Neuronal stem cell (in vitro differentiated cells): ENCODE measurements at regions not wholly inside any gene's neighbourhood (a gene's known extent, or its start where the extent isn't known, plus 50 kb on each side); places are given as distances from the start of the nearest gene placed in this dataset.

Source experiments
- DNase-seq: peaks from one replicate; pipeline ENCODE4 v3.0.0-alpha.2; 2013; ENCODE audit warnings: low spot score
- H2AFZ ChIP-seq: one replicate; pipeline ENCODE4 v1.6.1; 2013; ENCODE audit warnings: mild to moderate bottlenecking, low read length, inconsistent platforms
- H2AK5ac ChIP-seq: 2 replicates; pipeline ENCODE4 v1.6.1; 2013; ENCODE audit warnings: low read depth, mild to moderate bottlenecking, inconsistent platforms, low read length, moderate library complexity, mixed read lengths
- H2BK120ac ChIP-seq: 2 replicates; pipeline ENCODE4 v1.6.1; 2013; ENCODE audit warnings: low read depth, mild to moderate bottlenecking, inconsistent platforms, low read length, moderate library complexity, mixed read lengths
- H2BK12ac ChIP-seq: one replicate; pipeline ENCODE4 v1.6.1; 2013; ENCODE audit warnings: low read length, inconsistent platforms
- H2BK15ac ChIP-seq: 2 replicates; pipeline ENCODE4 v1.6.1; 2013; ENCODE audit warnings: mild to moderate bottlenecking, low read length, inconsistent platforms, mixed read lengths
- H2BK5ac ChIP-seq: one replicate; pipeline ENCODE4 v1.6.1; 2013; ENCODE audit warnings: inconsistent platforms, mild to moderate bottlenecking, low read length, moderate library complexity
- H3K14ac ChIP-seq: one replicate; pipeline ENCODE4 v1.6.1; 2013; ENCODE audit warnings: low read length, inconsistent platforms
- H3K18ac ChIP-seq: 2 replicates; pipeline ENCODE4 v1.6.1; 2013; ENCODE audit warnings: low read length, inconsistent platforms
- H3K23ac ChIP-seq: 2 replicates; pipeline ENCODE4 v1.6.1; 2013; ENCODE audit warnings: low read depth, mild to moderate bottlenecking, mixed read lengths, low read length, inconsistent platforms; ENCODE audit not compliant: poor library complexity
- H3K27ac ChIP-seq: replicated peaks from 3 replicates; pipeline ENCODE4 v1.5.1; 2013; ENCODE audit warnings: low read length, inconsistent platforms
- H3K27me3 ChIP-seq, 3 experiments: 2 replicates each; pipeline ENCODE4 v1.6.1; 2013; ENCODE audit warnings: low read length in 3 of 3, mild to moderate bottlenecking in 2 of 3, inconsistent platforms in 1 of 3, low read depth in 1 of 3, mixed read lengths in 1 of 3, moderate library complexity in 1 of 3; ENCODE audit not compliant: control insufficient read depth in 3 of 3, insufficient read depth in 3 of 3
- H3K36me3 ChIP-seq, 2 donors: replicated peaks in 1 of 2; 2 replicates each; pipeline ENCODE4 v1.6.1; 2013; ENCODE audit warnings: low read length in 2 of 2; ENCODE audit not compliant: control insufficient read depth in 2 of 2, insufficient read depth in 2 of 2
- H3K4ac ChIP-seq: 2 replicates; pipeline ENCODE4 v1.6.1; 2013; ENCODE audit warnings: inconsistent platforms, mild to moderate bottlenecking, low read length, moderate library complexity
- H3K4me1 ChIP-seq, 2 donors: 1 replicate in 1 of 2; 2 replicates in 1 of 2; pipeline ENCODE4 v1.6.1; 2013; ENCODE audit warnings: low read length in 2 of 2, low read depth in 1 of 2; ENCODE audit not compliant: control insufficient read depth in 2 of 2, insufficient read depth in 1 of 2
- H3K4me2 ChIP-seq: one replicate; pipeline ENCODE4 v1.6.1; 2013; ENCODE audit warnings: mild to moderate bottlenecking, low read length, inconsistent platforms; ENCODE audit not compliant: insufficient read depth, poor library complexity, severe bottlenecking
- H3K4me3 ChIP-seq, 2 donors: 2 replicates each; pipeline ENCODE4 v1.5.1; 2013; ENCODE audit warnings: low read length in 2 of 2, mild to moderate bottlenecking in 2 of 2, inconsistent platforms in 1 of 2, moderate library complexity in 1 of 2
- H3K79me1 ChIP-seq: one replicate; pipeline ENCODE4 v1.6.1; 2013; ENCODE audit warnings: low read depth, mild to moderate bottlenecking, inconsistent platforms, low read length, moderate library complexity
- H3K9ac ChIP-seq: one replicate; pipeline ENCODE4 v1.6.1; 2013; ENCODE audit warnings: mild to moderate bottlenecking, low read depth, low read length, inconsistent platforms; ENCODE audit not compliant: poor library complexity
- H3K9me3 ChIP-seq, 2 donors: replicated peaks in 1 of 2; 2 replicates each; pipeline versions ENCODE3 to v1.6.1; 2013; ENCODE audit warnings: low read length in 2 of 2, mild to moderate bottlenecking in 2 of 2, inconsistent platforms in 1 of 2, low read depth in 1 of 2, mixed read lengths in 1 of 2, moderate library complexity in 1 of 2; ENCODE audit not compliant: control insufficient read depth in 2 of 2, insufficient read depth in 1 of 2
- H4K8ac ChIP-seq: one replicate; pipeline ENCODE4 v1.6.1; 2013; ENCODE audit warnings: low read depth, mild to moderate bottlenecking, inconsistent platforms, low read length, moderate library complexity
- H4K91ac ChIP-seq: one replicate; pipeline ENCODE4 v1.6.1; 2013; ENCODE audit warnings: low read length, low read depth, mild to moderate bottlenecking, inconsistent platforms; ENCODE audit not compliant: poor library complexity
- WGBS, 2 donors: extraction: QIAGEN DNeasy Blood & Tissue Kit; methylation state at CpG; one replicate each; pipeline ENCODE4 v1.1.7; 2013; ENCODE audit warnings: missing lambda C conversion rate in 2 of 2, mixed read lengths in 1 of 2; ENCODE audit not compliant: insufficient read length in 2 of 2, insufficient replicate concordance in 1 of 2; ENCODE audit errors: extremely low coverage in 2 of 2; 5-methylcytosine and 5-hydroxymethylcytosine counted together

- H2BK120ac ChIP-seq, result no peak overlapping the region
- no peaks in the 10 kb centered on the region for H3K9me3 ChIP-seq
- no peak for DNase-seq
- H2AFZ ChIP-seq, result no peak overlapping the region
- H3K4ac ChIP-seq, result no peak overlapping the region
- no peak overlapping the region for H4K91ac ChIP-seq
- no peaks in the 10 kb centered on the region for H3K27me3 ChIP-seq
- H3K4me2 ChIP-seq, result no peak overlapping the region
- no peaks in the 10 kb centered on the region for H3K36me3 ChIP-seq
- no peak overlapping the region for H3K23ac ChIP-seq
- no peak overlapping the region for H2BK12ac ChIP-seq
- H3K79me1 ChIP-seq, result no peaks in the 10 kb centered on the region
- peaks cover 0 to 1% of the 10 kb centered on the region in 2 donors for H3K4me1 ChIP-seq
- H3K14ac ChIP-seq, result no peak overlapping the region
- no CpG with 5 or more reads among the region's 2 CpGs for WGBS, 2 donors
- no peak overlapping the region for H2BK15ac ChIP-seq
- no peak overlapping the region for H3K4me3 ChIP-seq
- no peak overlapping the region for H3K18ac ChIP-seq
- H3K9ac ChIP-seq, result no peak overlapping the region
- H2AK5ac ChIP-seq, result no peak overlapping the region
- H4K8ac ChIP-seq, result no peak overlapping the region
- H3K27ac ChIP-seq, result no peak overlapping the region
- H2BK5ac ChIP-seq, result no peak overlapping the region
Measured at GRCh38 chr2:209305026-209305425, 118.8 kb upstream of the MAP2 start.

- no peak overlapping the region for H3K4me3 ChIP-seq
- no peaks in the 10 kb centered on the region for H3K9me3 ChIP-seq
- no peak overlapping the region for H2AK5ac ChIP-seq
- H3K18ac ChIP-seq, result peak overlapping the region; percentile 72
- no peak overlapping the region for H3K4ac ChIP-seq
- H3K79me1 ChIP-seq, result no peaks in the 10 kb centered on the region
- H4K91ac ChIP-seq, result no peak overlapping the region
- H2BK15ac ChIP-seq, result no peak overlapping the region
- no peak overlapping the region for H2BK120ac ChIP-seq
- no peak overlapping the region for H4K8ac ChIP-seq
- no peak overlapping the region for H2BK12ac ChIP-seq
- H3K4me1 ChIP-seq, result peaks cover 0 to 1% of the 10 kb centered on the region in 2 donors
- no peak overlapping the region for H3K14ac ChIP-seq
- no peaks in the 10 kb centered on the region for H3K36me3 ChIP-seq
- no peak for DNase-seq
- no peaks in the 10 kb centered on the region for H3K27me3 ChIP-seq
- peak overlapping the region; percentile 37 for H3K23ac ChIP-seq
- WGBS, 2 donors, result no CpG with 5 or more reads among the region's 7 CpGs
- H2AFZ ChIP-seq, result no peak overlapping the region
- H3K4me2 ChIP-seq, result no peak overlapping the region
- no peak overlapping the region for H3K27ac ChIP-seq
- no peak overlapping the region for H2BK5ac ChIP-seq
- no peak overlapping the region for H3K9ac ChIP-seq
Measured at GRCh38 chr2:209305746-209306196, 118.1 kb upstream of the MAP2 start.

- no CpG with 5 or more reads among the region's 10 CpGs for WGBS, 2 donors
Measured at GRCh38 chr2:209307161-209308001, 116.5 kb upstream of the MAP2 start.

GRCh38 chr2:209308415-209308814 lies 115.4 kb upstream of the MAP2 start:
- Histone ChIP-seq H2BK12ac (no peak overlapping the region), H3K36me3 (no peaks in the 10 kb centered on the region), H3K14ac (no peak overlapping the region), H2BK15ac (no peak overlapping the region), H3K79me1 (no peaks in the 10 kb centered on the region), H2BK120ac (no peak overlapping the region), H3K27me3 (no peaks in the 10 kb centered on the region), H2BK5ac (no peak overlapping the region), H3K9me3 (no peaks in the 10 kb centered on the region), H4K91ac (no peak overlapping the region), H3K27ac (no peak overlapping the region), H3K4ac (no peak overlapping the region), H3K18ac (no peak overlapping the region), H2AK5ac (no peak overlapping the region), H3K23ac (no peak overlapping the region), H3K9ac (no peak overlapping the region), H4K8ac (no peak overlapping the region), H3K4me3 (no peak overlapping the region), H2AFZ (no peak overlapping the region), H3K4me1 (peaks cover 0 to 1% of the 10 kb centered on the region in 2 donors), H3K4me2 (no peak overlapping the region)
- no peak for DNase-seq

More at GRCh38 chr2:209307161-209308001, 116.5 kb upstream of the MAP2 start:
- Histone ChIP-seq H2BK12ac (no peak overlapping the region), H3K9ac (no peak overlapping the region), H3K4ac (no peak overlapping the region), H3K4me3 (no peak overlapping the region), H2BK5ac (no peak overlapping the region), H2AK5ac (no peak overlapping the region), H3K4me2 (no peak overlapping the region), H3K14ac (no peak overlapping the region), H3K4me1 (peaks cover 0 to 1% of the 10 kb centered on the region in 2 donors), H4K91ac (no peak overlapping the region), H3K27ac (no peak overlapping the region), H3K18ac (no peak overlapping the region), H3K27me3 (no peaks in the 10 kb centered on the region), H2BK120ac (no peak overlapping the region), H3K9me3 (no peaks in the 10 kb centered on the region), H2AFZ (no peak overlapping the region), H3K36me3 (no peaks in the 10 kb centered on the region), H4K8ac (no peak overlapping the region), H2BK15ac (no peak overlapping the region), H3K23ac (peak overlapping the region; percentile 9), H3K79me1 (no peaks in the 10 kb centered on the region)
- no peak for DNase-seq
